Neural progenitor cell (in vitro differentiated cells): ENCODE measurements at regions not wholly inside any gene's neighbourhood (a gene's known extent, or its start where the extent isn't known, plus 50 kb on each side); places are given as distances from the start of the nearest gene placed in this dataset.

Source experiments
- EZH2 ChIP-seq: fragments of 200-600 bp; sonication (generic); IDR thresholded peaks from 2 replicates; pipeline ENCODE4 v1.6.1; 2017; ENCODE audit warnings: antibody characterized with exemption, mild to moderate bottlenecking, moderate library complexity
- EZH2phosphoT487 ChIP-seq: fragments of 200-600 bp; sonication (generic); IDR thresholded peaks from 2 replicates; pipeline ENCODE4 v1.6.1; 2017; ENCODE audit warnings: antibody characterized with exemption
- TF ChIP-seq, protein P1 (sequence below): fragments of 200-600 bp; sonication (generic); IDR thresholded peaks from 2 replicates; pipeline ENCODE4 v1.5.1; 2017; ENCODE audit warnings: antibody characterized with exemption, mild to moderate bottlenecking

DNA sequence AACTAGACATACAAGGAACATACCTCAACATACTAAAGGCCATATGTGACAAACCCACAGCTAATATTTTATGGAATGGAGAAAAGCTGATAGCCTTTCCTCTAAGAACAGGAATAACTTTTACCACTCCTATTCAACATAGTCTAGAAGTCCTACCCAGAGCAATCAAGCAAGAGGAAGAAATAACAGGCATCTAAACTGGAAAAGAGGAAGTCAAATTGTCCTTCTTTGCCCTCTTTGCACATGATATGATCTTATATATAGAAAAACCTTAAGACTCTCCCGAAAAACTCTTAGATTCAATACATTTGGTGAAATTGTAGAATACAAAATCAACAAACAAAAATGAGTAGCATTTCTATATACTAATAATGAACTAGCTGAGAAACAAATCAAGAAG, 110.0 kb downstream of the ATP23 start:
- TF ChIP-seq, protein P1, sequence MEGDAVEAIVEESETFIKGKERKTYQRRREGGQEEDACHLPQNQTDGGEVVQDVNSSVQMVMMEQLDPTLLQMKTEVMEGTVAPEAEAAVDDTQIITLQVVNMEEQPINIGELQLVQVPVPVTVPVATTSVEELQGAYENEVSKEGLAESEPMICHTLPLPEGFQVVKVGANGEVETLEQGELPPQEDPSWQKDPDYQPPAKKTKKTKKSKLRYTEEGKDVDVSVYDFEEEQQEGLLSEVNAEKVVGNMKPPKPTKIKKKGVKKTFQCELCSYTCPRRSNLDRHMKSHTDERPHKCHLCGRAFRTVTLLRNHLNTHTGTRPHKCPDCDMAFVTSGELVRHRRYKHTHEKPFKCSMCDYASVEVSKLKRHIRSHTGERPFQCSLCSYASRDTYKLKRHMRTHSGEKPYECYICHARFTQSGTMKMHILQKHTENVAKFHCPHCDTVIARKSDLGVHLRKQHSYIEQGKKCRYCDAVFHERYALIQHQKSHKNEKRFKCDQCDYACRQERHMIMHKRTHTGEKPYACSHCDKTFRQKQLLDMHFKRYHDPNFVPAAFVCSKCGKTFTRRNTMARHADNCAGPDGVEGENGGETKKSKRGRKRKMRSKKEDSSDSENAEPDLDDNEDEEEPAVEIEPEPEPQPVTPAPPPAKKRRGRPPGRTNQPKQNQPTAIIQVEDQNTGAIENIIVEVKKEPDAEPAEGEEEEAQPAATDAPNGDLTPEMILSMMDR, result no peak
- TF ChIP-seq EZH2phosphoT487 (no peak), EZH2 (no peak)
